ENCODE measurements at regions not wholly inside any gene's neighbourhood (a gene's known extent, or its start where the extent isn't known, plus 50 kb on each side); places are given as distances from the start of the nearest gene placed in this dataset.

- no peak for TF ChIP-seq CTCF (IDR thresholded peaks at IDR 0.05; ENCODE audit: low read length)
- TF ChIP-seq EZH2phosphoT487 (IDR thresholded peaks at IDR 0.05; ENCODE audit: low read length): no peak
- TF ChIP-seq EZH2 (optimal IDR thresholded peaks at IDR 0.05; ENCODE audit: low read depth, low read length): no peak
These were observed 259.5 kb upstream of the GABRA2 start for GRCh38 chr4:46649390-46649789.
